ENCODE measurements at regions not wholly inside any gene's neighbourhood (a gene's known extent, or its start where the extent isn't known, plus 50 kb on each side); places are given as distances from the start of the nearest gene placed in this dataset.

DNA sequence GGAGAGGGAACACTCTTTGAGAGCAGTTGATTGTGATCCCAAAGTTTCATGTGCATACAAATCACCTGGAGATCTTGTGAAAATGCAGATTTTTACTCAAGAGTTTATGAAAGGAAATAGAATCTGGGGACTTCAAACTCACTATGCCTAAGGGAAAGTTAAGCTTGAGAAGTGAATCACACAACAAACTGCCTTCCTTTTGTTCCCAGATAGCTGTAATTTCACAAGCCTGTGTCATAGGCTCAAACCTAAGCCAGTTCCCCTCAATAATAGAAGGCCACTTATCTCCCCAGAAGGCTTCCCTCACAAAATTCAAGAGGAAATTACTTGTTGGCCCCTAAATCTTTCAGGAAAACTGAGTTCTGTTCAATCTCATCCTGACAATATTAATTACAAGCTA lies 132.8 kb upstream of the MAGEB16 start:
- intact Hi-C loops (cut with DNase I) = no loop called here
- peaks cover 0 to 3% (median 0%) of the 10 kb centered on the region in 7 donors for H3K27me3 ChIP-seq
- H3K4me1 ChIP-seq = no peaks in the 10 kb centered on the region

DNA sequence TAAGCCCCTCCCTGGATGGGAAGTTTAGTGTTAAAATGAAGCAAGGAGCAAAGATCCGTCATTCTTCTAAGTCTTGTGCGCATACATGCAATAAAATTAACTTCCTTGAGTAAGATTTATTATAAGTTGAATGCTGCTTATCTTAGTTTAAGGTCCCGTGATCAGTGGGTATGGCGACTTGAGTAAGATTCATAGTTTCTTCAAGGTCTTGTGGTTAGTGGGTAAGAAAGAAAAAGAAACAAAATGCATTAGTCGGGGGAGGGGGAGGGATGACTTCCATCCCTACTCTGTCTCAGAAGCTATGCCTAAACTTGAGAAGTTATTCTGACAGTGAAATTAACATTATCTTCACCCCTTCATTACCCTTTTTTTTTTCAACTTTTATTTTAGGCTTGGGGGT lies 127.3 kb upstream of the MAGEB16 start:
- no peak for DNase-seq
- intact Hi-C loops (cut with DNase I) = no loop called here

More for the DNA sequence above, 132.8 kb upstream of the MAGEB16 start:
- no peak for ATAC-seq
- TF ChIP-seq CTCF (IDR thresholded peaks at IDR 0.05) = no peak
- H3K36me3 ChIP-seq = no peaks in the 10 kb centered on the region
- H3K9me3 ChIP-seq = no peaks in the 10 kb centered on the region
- H3K4me3 ChIP-seq = no peak overlapping the region
- no peak overlapping the region for H3K27ac ChIP-seq
- DNase-seq = no peak

GRCh38 chrX:35675151-35675550 lies 123.0 kb upstream of the MAGEB16 start:
- H3K27me3 ChIP-seq = no peaks in the 10 kb centered on the region

More for the DNA sequence above, 127.3 kb upstream of the MAGEB16 start:
- no peaks in the 10 kb centered on the region for H3K36me3 ChIP-seq
- no peak overlapping the region for H3K4me3 ChIP-seq
- no peak for TF ChIP-seq CTCF (IDR thresholded peaks at IDR 0.05)
- no peak overlapping the region for H3K27ac ChIP-seq
- peaks cover 0 to 3% (median 0%) of the 10 kb centered on the region in 7 donors for H3K27me3 ChIP-seq
- 94 to 96% methylated on average over 5 of the region's 5 CpGs for WGBS, 2 donors
- ATAC-seq = no peak
- no peaks in the 10 kb centered on the region for H3K4me1 ChIP-seq
- H3K9me3 ChIP-seq = no peaks in the 10 kb centered on the region

DNA sequence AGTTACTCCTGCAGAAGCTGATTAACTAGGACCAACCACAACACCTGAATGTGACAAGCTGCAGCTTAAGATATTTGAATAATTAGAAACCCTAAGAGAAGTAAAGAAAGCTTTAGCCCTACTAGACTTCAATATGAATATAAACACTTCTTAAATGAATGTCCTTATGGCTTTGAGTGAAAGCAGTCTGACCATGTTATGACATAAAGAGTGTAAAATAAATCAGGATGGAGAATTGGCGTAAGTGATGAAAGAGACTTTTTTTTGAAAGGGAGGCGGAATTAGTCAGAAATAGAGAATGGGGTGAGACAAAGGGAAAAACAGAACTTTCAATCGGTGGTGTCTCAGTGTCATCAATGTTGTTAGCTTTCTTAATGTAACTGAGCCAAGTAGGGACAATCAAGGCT lies 117.2 kb upstream of the MAGEB16 start:
- Histone ChIP-seq H3K4me3 (no peak overlapping the region), H3K4me1 (no peaks in the 10 kb centered on the region), H3K9me3 (no peaks in the 10 kb centered on the region), H3K27ac (no peak overlapping the region), H3K27me3 (no peaks in the 10 kb centered on the region), H3K36me3 (no peaks in the 10 kb centered on the region)
- intact Hi-C loops (cut with DNase I) = no loop called here
- WGBS, 2 donors = 93 to 94% methylated on average over 3 of the region's 3 CpGs
- no peak for ATAC-seq
- TF ChIP-seq CTCF (IDR thresholded peaks at IDR 0.05) = no peak
- DNase-seq = no peak

More at GRCh38 chrX:35675151-35675550, 123.0 kb upstream of the MAGEB16 start:
- intact Hi-C loops (cut with DNase I) = no loop called here
- Histone ChIP-seq H3K9me3 (no peaks in the 10 kb centered on the region), H3K36me3 (no peaks in the 10 kb centered on the region), H3K27ac (no peak overlapping the region), H3K4me1 (no peaks in the 10 kb centered on the region), H3K4me3 (no peak overlapping the region)
- ATAC-seq (no peak), DNase-seq (no peak)
- WGBS, 2 donors = 50 to 59% methylated on average over 2 of the region's 2 CpGs
- TF ChIP-seq CTCF (IDR thresholded peaks at IDR 0.05) = no peak

DNA sequence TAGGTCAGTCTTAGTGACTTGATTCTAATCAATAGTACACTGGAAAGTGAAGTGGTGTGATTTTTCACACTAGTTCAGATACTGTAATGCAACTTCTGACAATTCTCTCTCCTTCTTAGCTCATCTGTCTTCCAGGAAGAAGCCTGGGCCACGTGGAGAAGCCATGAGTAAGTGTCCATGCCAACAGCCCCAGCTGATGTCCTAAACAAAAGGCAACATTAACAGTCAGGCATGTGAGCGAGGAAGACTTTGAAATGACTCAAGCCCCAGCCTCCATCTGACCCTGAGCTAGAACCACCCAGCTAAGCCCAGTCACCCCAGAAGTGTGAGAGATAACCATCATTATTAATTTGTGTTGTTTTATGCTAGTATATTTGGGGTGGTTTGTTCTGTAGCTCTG lies 115.7 kb upstream of the MAGEB16 start:
- intact Hi-C loops (cut with DNase I) = no loop called here
- ATAC-seq = no peak
- no peak for TF ChIP-seq CTCF (IDR thresholded peaks at IDR 0.05)
- no peaks in the 10 kb centered on the region for H3K27me3 ChIP-seq
- WGBS, 2 donors = 58 to 69% methylated on average over 2 of the region's 2 CpGs
- no peak overlapping the region for H3K4me3 ChIP-seq
- no peaks in the 10 kb centered on the region for H3K9me3 ChIP-seq
- no peak overlapping the region for H3K27ac ChIP-seq
- no peak for DNase-seq
- H3K36me3 ChIP-seq = no peaks in the 10 kb centered on the region
- no peaks in the 10 kb centered on the region for H3K4me1 ChIP-seq

All from heart right ventricle (tissue), 16 donors.